Osteoblast (primary cell): ENCODE measurements at regions not wholly inside any gene's neighbourhood (a gene's known extent, or its start where the extent isn't known, plus 50 kb on each side); places are given as distances from the start of the nearest gene placed in this dataset.
A peak's percentile ranks its signal among the peaks of the same experiment; 100 is the strongest.

ENCODE experiments used
- DNase-seq: peaks from one replicate; pipeline ENCODE4 v3.0.0; 2011; ENCODE audit warnings: low spot score, mixed read lengths; ENCODE audit not compliant: insufficient read length; ENCODE audit errors: missing footprints
- H2AFZ ChIP-seq: 2 replicates; pipeline ENCODE4 v1.6.0; 2011; ENCODE audit warnings: mild to moderate bottlenecking, low read length
- H3K27ac ChIP-seq: 2 replicates; pipeline ENCODE4 v1.5.1; 2011; ENCODE audit warnings: mild to moderate bottlenecking, low read depth, low read length, moderate library complexity
- H3K27me3 ChIP-seq: 2 replicates; pipeline ENCODE4 v1.6.0; 2012; ENCODE audit warnings: mild to moderate bottlenecking, control low read depth, inconsistent platforms, low read length, moderate library complexity; ENCODE audit not compliant: insufficient read depth
- H3K36me3 ChIP-seq: 2 replicates; pipeline ENCODE4 v1.5.1; 2011; ENCODE audit warnings: mild to moderate bottlenecking, low read length, control low read depth, moderate library complexity; ENCODE audit not compliant: insufficient read depth
- H3K4me1 ChIP-seq: 2 replicates; pipeline ENCODE4 v1.5.1; 2011; ENCODE audit warnings: mild to moderate bottlenecking, low read length, control low read depth, moderate library complexity; ENCODE audit not compliant: insufficient read depth
- H3K4me2 ChIP-seq: 2 replicates; pipeline ENCODE4 v1.6.0; 2011; ENCODE audit warnings: mild to moderate bottlenecking, low read length; ENCODE audit not compliant: insufficient read depth
- H3K4me3 ChIP-seq: fragments of 200-600 bp; sonication (generic); 3 replicates; pipeline ENCODE4 v1.5.1; 2012; ENCODE audit warnings: mild to moderate bottlenecking, low read length, inconsistent platforms; ENCODE audit not compliant: insufficient read depth
- H3K79me2 ChIP-seq: 2 replicates; pipeline ENCODE4 v1.6.0; 2012; ENCODE audit warnings: mild to moderate bottlenecking, low read length, control low read depth, inconsistent platforms; ENCODE audit not compliant: insufficient read depth
- H3K9me3 ChIP-seq: 2 replicates; pipeline ENCODE4 v1.5.1; 2011; ENCODE audit warnings: low read depth, low read length, control low read depth
- H4K20me1 ChIP-seq: 2 replicates; pipeline ENCODE4 v1.6.0; 2012; ENCODE audit warnings: mild to moderate bottlenecking, low read length, control low read depth; ENCODE audit not compliant: insufficient read depth
- CTCF ChIP-seq: IDR thresholded peaks from 2 replicates; pipeline ENCODE4 v1.5.1; 2011; ENCODE audit warnings: mild to moderate bottlenecking, low read depth, low read length, moderate library complexity; ENCODE audit errors: extremely low read depth

GRCh38 chr5:38718771-38719391, 126.9 kb upstream of the OSMR start:
- H3K27me3 ChIP-seq, result no peaks in the 10 kb centered on the region
- TF ChIP-seq CTCF, result no peak
- no peaks in the 10 kb centered on the region for H3K79me2 ChIP-seq
- no peak overlapping the region for H3K27ac ChIP-seq
- peak overlapping the region; percentile 40 for H2AFZ ChIP-seq
- H3K9me3 ChIP-seq, result no peaks in the 10 kb centered on the region
- peaks cover 5% of the 10 kb centered on the region for H3K4me1 ChIP-seq
- no peaks in the 10 kb centered on the region for H3K36me3 ChIP-seq
- no peaks in the 10 kb centered on the region for H4K20me1 ChIP-seq
- DNase-seq, result peak; percentile 57
- no peak overlapping the region for H3K4me2 ChIP-seq
- H3K4me3 ChIP-seq, result no peak overlapping the region

GRCh38 chr5:38719403-38719802, 126.4 kb upstream of the OSMR start:
- Histone ChIP-seq H3K27me3 (no peaks in the 10 kb centered on the region), H3K4me2 (no peak overlapping the region), H3K9me3 (no peaks in the 10 kb centered on the region), H3K4me1 (peaks cover 10% of the 10 kb centered on the region), H3K4me3 (no peak overlapping the region), H3K79me2 (no peaks in the 10 kb centered on the region), H3K36me3 (no peaks in the 10 kb centered on the region), H2AFZ (no peak overlapping the region), H3K27ac (no peak overlapping the region), H4K20me1 (no peaks in the 10 kb centered on the region)
- no peak for DNase-seq
- TF ChIP-seq CTCF, result no peak

GRCh38 chr5:38719916-38720315, 125.9 kb upstream of the OSMR start:
- H3K9me3 ChIP-seq, result no peaks in the 10 kb centered on the region
- no peak for TF ChIP-seq CTCF
- no peaks in the 10 kb centered on the region for H3K27me3 ChIP-seq
- no peak overlapping the region for H3K4me2 ChIP-seq
- H3K4me1 ChIP-seq, result peaks cover 14% of the 10 kb centered on the region
- H3K27ac ChIP-seq, result no peak overlapping the region
- H3K79me2 ChIP-seq, result no peaks in the 10 kb centered on the region
- peak; percentile 80 for DNase-seq
- no peaks in the 10 kb centered on the region for H3K36me3 ChIP-seq
- no peak overlapping the region for H3K4me3 ChIP-seq
- no peaks in the 10 kb centered on the region for H4K20me1 ChIP-seq
- no peak overlapping the region for H2AFZ ChIP-seq

- Histone ChIP-seq H3K4me3 (no peak overlapping the region), H3K4me2 (no peak overlapping the region), H3K27me3 (no peaks in the 10 kb centered on the region), H3K27ac (no peak overlapping the region), H3K36me3 (no peaks in the 10 kb centered on the region), H2AFZ (no peak overlapping the region), H3K4me1 (peaks cover 20% of the 10 kb centered on the region), H3K79me2 (no peaks in the 10 kb centered on the region), H4K20me1 (no peaks in the 10 kb centered on the region), H3K9me3 (no peaks in the 10 kb centered on the region)
- DNase-seq, result no peak
- no peak for TF ChIP-seq CTCF
Observed at GRCh38 chr5:38720554-38721361, 125.1 kb upstream of the OSMR start.
